K562 (cell line): ENCODE measurements at regions not wholly inside any gene's neighbourhood (a gene's known extent, or its start where the extent isn't known, plus 50 kb on each side); places are given as distances from the start of the nearest gene placed in this dataset.

ENCODE experiments used
- ATAC-seq: fragments of 200-7000 bp; cut with Tn5 transposase; 3 replicates; pipeline ENCODE4 v1.9.1; 2020; ENCODE audit warnings: moderate library complexity
- BruUV-seq: library from RNA; stranded (reverse); fragments of 400-500 nt; replicated peaks from 2 replicates; lab custom pipeline; 2021; lab: Mats Ljungman, UMichigan
- CTCF ChIA-PET: fragments of 300-600 bp; formaldehyde crosslinking; extraction: SDS; loops from one replicate; lab custom pipeline; 2021; ENCODE audit warnings: low intra/inter-chr PET ratio; lab: Yijun Ruan, JAX
- POLR2A ChIA-PET: fragments of 300-600, 350-650 bp; sonication (Branson Sonifier 250); formaldehyde crosslinking; extraction: SDS; loops from one replicate; lab custom pipeline; 2021; ENCODE audit warnings: antibody characterized with exemption, inconsistent platforms; lab: Yijun Ruan, JAX
- DNase-seq, 4 experiments: peaks; one replicate each; pipeline versions ENCODE4 v3.0.0 to v3.0.0-alpha.2; 2011 to 2018; ENCODE audit warnings: low spot score in 3 of 4, mixed read lengths in 3 of 4; ENCODE audit errors: extremely low read depth in 1 of 4
- FAIRE-seq: peaks from 2 replicates; lab custom pipeline; 2011; peaks lifted over from hg19 to GRCh38; lab: Jason Lieb, UNC
- H2AFZ ChIP-seq: 2 replicates; pipeline ENCODE4 v1.6.0; 2011; ENCODE audit warnings: low read depth, low read length, control low read depth, inconsistent platforms
- H3K27ac ChIP-seq: fragments of 200-600 bp; 3 replicates; pipeline ENCODE4 v1.8.0; 2011; ENCODE audit warnings: low read depth, mild to moderate bottlenecking, control low read depth, inconsistent platforms, low read length, moderate library complexity, mixed read lengths; ENCODE audit errors: extremely low read depth
- H3K27me3 ChIP-seq, 2 experiments: fragments of 300-600 bp in 1 of 2; 2 replicates in 1 of 2; 3 replicates in 1 of 2; pipeline versions ENCODE4 v1.6.0 to v1.8.0; 2011; ENCODE audit warnings: inconsistent platforms in 2 of 2, low read length in 2 of 2, mild to moderate bottlenecking in 1 of 2, mixed read lengths in 1 of 2, moderate library complexity in 1 of 2; ENCODE audit not compliant: control insufficient read depth in 2 of 2, insufficient read depth in 2 of 2
- H3K36me3 ChIP-seq: fragments of 300-600 bp; 3 replicates; pipeline ENCODE4 v1.8.0; 2011; ENCODE audit warnings: mild to moderate bottlenecking, low read length, inconsistent platforms; ENCODE audit not compliant: control insufficient read depth, insufficient read depth
- H3K4me1 ChIP-seq, 2 experiments: fragments of 200-600 bp in 1 of 2; replicated peaks in 1 of 2; 2 replicates in 1 of 2; 3 replicates in 1 of 2; pipeline versions ENCODE4 v1.5.1 to v1.8.0; 2011; ENCODE audit warnings: inconsistent platforms in 2 of 2, low read length in 2 of 2, mild to moderate bottlenecking in 1 of 2, mixed read lengths in 1 of 2, moderate library complexity in 1 of 2; ENCODE audit not compliant: control insufficient read depth in 2 of 2, insufficient read depth in 2 of 2
- H3K4me2 ChIP-seq: 2 replicates; pipeline ENCODE4 v1.6.1; 2011; ENCODE audit warnings: low read length, control low read depth, inconsistent platforms, mixed read lengths; ENCODE audit not compliant: insufficient read depth
- H3K4me3 ChIP-seq: fragments of 200-600 bp; sonication (generic), shearing (Covaris generic); 2 replicates; pipeline ENCODE4 v1.5.1; 2016; ENCODE audit warnings: control low read depth, inconsistent platforms
- H3K79me2 ChIP-seq: fragments of 200-600 bp; 3 replicates; pipeline ENCODE4 v1.8.0; 2011; ENCODE audit warnings: low read length, inconsistent platforms; ENCODE audit not compliant: control insufficient read depth, insufficient read depth
- H3K9ac ChIP-seq, 2 experiments: 2 replicates each; pipeline versions ENCODE4 v1.6.0 to v1.6.1; 2011; ENCODE audit warnings: low read depth in 2 of 2, low read length in 2 of 2, control low read depth in 1 of 2, inconsistent platforms in 1 of 2, mild to moderate bottlenecking in 1 of 2, mixed read lengths in 1 of 2; ENCODE audit not compliant: insufficient read depth in 1 of 2
- H3K9me1 ChIP-seq: one replicate; pipeline ENCODE4 v1.6.0; 2011; ENCODE audit warnings: inconsistent platforms, mild to moderate bottlenecking, low read length, moderate library complexity; ENCODE audit not compliant: control insufficient read depth, insufficient read depth
- H3K9me3 ChIP-seq: replicated peaks from 2 replicates; pipeline ENCODE4 v1.5.1; 2011; ENCODE audit warnings: low read depth, low read length, inconsistent platforms; ENCODE audit not compliant: control insufficient read depth, insufficient read depth
- H4K20me1 ChIP-seq: replicated peaks from 2 replicates; pipeline ENCODE4 v1.6.1; 2011; ENCODE audit warnings: low read length, inconsistent platforms, mixed read lengths; ENCODE audit not compliant: control insufficient read depth, insufficient read depth
- BMI1 ChIP-seq: fragments of 150-350 bp; IDR thresholded peaks from 2 replicates; pipeline ENCODE4 v1.6.1; 2014; ENCODE audit warnings: low read length
- BRCA1 ChIP-seq, 2 experiments: fragments of 450-650 bp in 1 of 2; sonication (generic) in 1 of 2; formaldehyde crosslinking in 1 of 2; IDR thresholded peaks; 2 replicates each; pipeline versions ENCODE4 v1.5.0 to v1.6.1; 2017 to 2020; ENCODE audit warnings: mild to moderate bottlenecking in 1 of 2, missing genetic modification reagents in 1 of 2
- BRD4 ChIP-seq: fragments of 200-600 bp; sonication (generic); IDR thresholded peaks from 2 replicates; pipeline ENCODE4 v1.6.1; 2017; ENCODE audit warnings: inconsistent platforms
- CUX1 ChIP-seq: fragments of 200-800 bp; sonication (Bioruptor generic); IDR thresholded peaks from 2 replicates; pipeline ENCODE4 v1.6.1; 2016; ENCODE audit warnings: missing genetic modification characterization, missing compliant biosample characterization
- EP300 ChIP-seq: IDR thresholded peaks from 2 replicates; pipeline ENCODE4 v1.6.1; 2012; ENCODE audit warnings: low read length, improper control_type of control experiment
- FOXK2 ChIP-seq, 2 experiments: fragments of 450-650 bp; IDR thresholded peaks in 1 of 2; conservative IDR thresholded peaks in 1 of 2; 2 replicates each; pipeline ENCODE4 v1.6.1; 2016; ENCODE audit warnings: low read depth in 2 of 2, mild to moderate bottlenecking in 1 of 2
- GABPB1 ChIP-seq: sonication (generic); formaldehyde crosslinking; IDR thresholded peaks from 2 replicates; pipeline ENCODE4 v1.8.0; 2022; ENCODE audit warnings: mild to moderate bottlenecking, missing genetic modification reagents
- NFE2 ChIP-seq: IDR thresholded peaks from 2 replicates; pipeline ENCODE4 v1.6.1; 2014; ENCODE audit warnings: antibody characterized with exemption, low read depth
- PHF21A ChIP-seq: fragments of 450-650 bp; IDR thresholded peaks from 2 replicates; pipeline ENCODE4 v1.6.1; 2017; ENCODE audit warnings: low read depth, borderline replicate concordance
- PHF8 ChIP-seq: fragments of 200-600 bp; sonication (generic); IDR thresholded peaks from 2 replicates; pipeline ENCODE4 v1.6.1; 2012; ENCODE audit warnings: mixed run types, mild to moderate bottlenecking, inconsistent platforms, low read length, moderate library complexity, borderline replicate concordance
- THRB ChIP-seq: fragments of 450-650 bp; formaldehyde crosslinking; conservative IDR thresholded peaks from 2 replicates; pipeline ENCODE4 v1.4.0; 2022; ENCODE audit warnings: mild to moderate bottlenecking, missing genetic modification characterization
- USF1 ChIP-seq: sonication (generic); formaldehyde crosslinking; IDR thresholded peaks from 2 replicates; pipeline ENCODE4 v1.9.0; 2022; ENCODE audit warnings: mild to moderate bottlenecking, missing genetic modification reagents
- ZBTB34 ChIP-seq: fragments of 250-450 bp; sonication (Bioruptor Pico); IDR thresholded peaks from 2 replicates; pipeline ENCODE4 v1.8.0; 2021; ENCODE audit warnings: mild to moderate bottlenecking, moderate library complexity
- ZNF3 ChIP-seq: fragments of 250-450 bp; sonication (Bioruptor Pico); IDR thresholded peaks from 2 replicates; pipeline ENCODE4 v1.5.0; 2021; ENCODE audit warnings: mild to moderate bottlenecking, moderate library complexity
- whole genome bisulfite sequencing: fragments of 100-300 bp; shearing (Covaris generic); methylation state at CpG from one replicate; pipeline ENCODE4 v1.1.6; 2016; ENCODE audit warnings: low coverage, mixed read lengths; ENCODE audit not compliant: insufficient coverage; ENCODE audit errors: missing lambda C conversion rate; 5-methylcytosine and 5-hydroxymethylcytosine counted together
- in situ Hi-C: fragments of 300-500 bp; cut with MboI; formaldehyde crosslinking; loops from 4 replicates; pipeline ENCODE4 v1.15.0; 2018; ENCODE audit warnings: inconsistent platforms, mixed read lengths
- intact Hi-C: fragments of 100-400 bp; cut with micrococcal nuclease; formaldehyde crosslinking; loops from 2 replicates; pipeline ENCODE4 v1.14.2; 2022

GRCh38 chr2:23132000-23132399 is 253.0 kb upstream of the KLHL29 start:
- DNase-seq (no peak), FAIRE-seq (no peak), ATAC-seq (no peak)
- in situ Hi-C loops: no loop called here
- Histone ChIP-seq H3K27ac (no peak overlapping the region), H3K4me2 (no peak overlapping the region), H3K9me1 (no peaks in the 10 kb centered on the region), H3K36me3 (no peaks in the 10 kb centered on the region), H3K27me3 (no peaks in the 10 kb centered on the region), H3K79me2 (no peaks in the 10 kb centered on the region), H3K4me3 (no peak overlapping the region), H4K20me1 (no peaks in the 10 kb centered on the region), H3K9ac (no peak overlapping the region), H3K9me3 (no peaks in the 10 kb centered on the region), H3K4me1 (no peaks in the 10 kb centered on the region), H2AFZ (no peak overlapping the region)
- POLR2A ChIA-PET: no interaction called here
- no TSS peak for BruUV-seq
- WGBS: 0% methylated on average over 2 of the region's 2 CpGs
- CTCF ChIA-PET: no interaction called here
- intact Hi-C loops: no loop called here
- TF ChIP-seq BRD4 (no peak), ZNF3 (CRISPR knock-in tag) (no peak), BRCA1 (IDR thresholded peaks at IDR 0.05) (no peak), BRCA1 (CRISPR knock-in tag; IDR thresholded peaks at IDR 0.05) (no peak), PHF8 (no peak), CUX1 (no peak), EP300 (no peak), BMI1 (no peak), NFE2 (no peak), GABPB1 (CRISPR knock-in tag) (no peak), FOXK2 (conservative IDR thresholded peaks at IDR 0.05 in 1 of 2, IDR thresholded peaks at IDR 0.05 in 1 of 2; ENCODE audit: low read depth in 2 of 2) (no peak), THRB (CRISPR knock-in tag) (no peak), PHF21A (no peak), ZBTB34 (CRISPR knock-in tag) (no peak), USF1 (CRISPR knock-in tag) (no peak)
